ENCODE measurements at regions not wholly inside any gene's neighbourhood (a gene's known extent, or its start where the extent isn't known, plus 50 kb on each side); places are given as distances from the start of the nearest gene placed in this dataset.

GRCh38 chr20:7392542-7393206, 547.6 kb downstream of the HAO1 start:
- WGBS, 2 donors = 83 to 86% methylated on average over 4 of the region's 4 CpGs
- no peak for DNase-seq

GRCh38 chr20:7399114-7399513, 541.1 kb downstream of the HAO1 start:
- peaks cover 0 to 8% (median under 1%) of the 10 kb centered on the region in 4 donors for H3K9me3 ChIP-seq (ENCODE audit: control insufficient read depth in 4 of 4, insufficient read depth in 3 of 4, low read length in 3 of 4)
- DNase-seq (peak in 2 of 3 donors; percentile 6 to 29), ATAC-seq (ENCODE audit: insufficient read depth, low FRiP score) (no peak)
- H3K36me3 ChIP-seq (ENCODE audit: control insufficient read depth in 4 of 4, insufficient read depth in 4 of 4, low read length in 4 of 4) = no peaks in the 10 kb centered on the region
- WGBS, 2 donors = 33 to 36% methylated on average over 6 of the region's 6 CpGs
- H3K9ac ChIP-seq (ENCODE audit: insufficient read depth in 1 of 2, low read length in 2 of 2) = no peak overlapping the region
- no peak overlapping the region for H3K4me3 ChIP-seq
- no peaks in the 10 kb centered on the region for H3K4me1 ChIP-seq (ENCODE audit: control insufficient read depth in 5 of 5, insufficient read depth in 5 of 5, low read length in 5 of 5)
- H3K27me3 ChIP-seq (ENCODE audit: control insufficient read depth in 3 of 3, insufficient read depth in 3 of 3, low read length in 2 of 3) = no peaks in the 10 kb centered on the region
- no peak for TF ChIP-seq CTCF (IDR thresholded peaks at IDR 0.05; ENCODE audit: control extremely low read depth, extremely low read depth)
- H3K27ac ChIP-seq (ENCODE audit: low read depth in 1 of 2, low read length in 1 of 2) = no peak overlapping the region

More at GRCh38 chr20:7392542-7393206, 547.6 kb downstream of the HAO1 start:
- no peak overlapping the region for H3K4me3 ChIP-seq
- H3K27me3 ChIP-seq (ENCODE audit: control insufficient read depth in 3 of 3, insufficient read depth in 3 of 3, low read length in 2 of 3) = no peaks in the 10 kb centered on the region
- no peaks in the 10 kb centered on the region for H3K36me3 ChIP-seq (ENCODE audit: control insufficient read depth in 4 of 4, insufficient read depth in 4 of 4, low read length in 4 of 4)
- TF ChIP-seq CTCF (IDR thresholded peaks at IDR 0.05; ENCODE audit: control extremely low read depth, extremely low read depth) = no peak
- no peak overlapping the region for H3K27ac ChIP-seq (ENCODE audit: low read depth in 1 of 2, low read length in 1 of 2)
- ATAC-seq (ENCODE audit: insufficient read depth, low FRiP score) = no peak
- peaks cover 0 to 9% (median 0%) of the 10 kb centered on the region in 5 donors for H3K4me1 ChIP-seq (ENCODE audit: control insufficient read depth in 5 of 5, insufficient read depth in 5 of 5, low read length in 5 of 5)
- peaks cover 0 to 8% (median 0%) of the 10 kb centered on the region in 4 donors for H3K9me3 ChIP-seq (ENCODE audit: control insufficient read depth in 4 of 4, insufficient read depth in 3 of 4, low read length in 3 of 4)
- no peak overlapping the region for H3K9ac ChIP-seq (ENCODE audit: insufficient read depth in 1 of 2, low read length in 2 of 2)

GRCh38 chr20:7399575-7399974, 540.7 kb downstream of the HAO1 start:
- Histone ChIP-seq H3K27ac (ENCODE audit: low read depth in 1 of 2, low read length in 1 of 2) (no peak overlapping the region), H3K36me3 (ENCODE audit: control insufficient read depth in 4 of 4, insufficient read depth in 4 of 4, low read length in 4 of 4) (no peaks in the 10 kb centered on the region), H3K9me3 (ENCODE audit: control insufficient read depth in 4 of 4, insufficient read depth in 3 of 4, low read length in 3 of 4) (peaks cover 0 to 8% (median under 1%) of the 10 kb centered on the region in 4 donors), H3K27me3 (ENCODE audit: control insufficient read depth in 3 of 3, insufficient read depth in 3 of 3, low read length in 2 of 3) (no peaks in the 10 kb centered on the region), H3K4me3 (no peak overlapping the region), H3K4me1 (ENCODE audit: control insufficient read depth in 5 of 5, insufficient read depth in 5 of 5, low read length in 5 of 5) (no peaks in the 10 kb centered on the region), H3K9ac (ENCODE audit: insufficient read depth in 1 of 2, low read length in 2 of 2) (no peak overlapping the region)
- 36 to 37% methylated on average over 3 of the region's 3 CpGs for WGBS, 2 donors
- no peak for TF ChIP-seq CTCF (IDR thresholded peaks at IDR 0.05; ENCODE audit: control extremely low read depth, extremely low read depth)
- peak in 1 of 3 donors; percentile 1 for DNase-seq
- no peak for ATAC-seq (ENCODE audit: insufficient read depth, low FRiP score)

- Histone ChIP-seq H3K9me3 (ENCODE audit: control insufficient read depth in 4 of 4, insufficient read depth in 3 of 4, low read length in 3 of 4) (no peaks in the 10 kb centered on the region), H3K27me3 (ENCODE audit: control insufficient read depth in 3 of 3, insufficient read depth in 3 of 3, low read length in 2 of 3) (no peaks in the 10 kb centered on the region), H3K9ac (ENCODE audit: insufficient read depth in 1 of 2, low read length in 2 of 2) (no peak overlapping the region), H3K27ac (ENCODE audit: low read depth in 1 of 2, low read length in 1 of 2) (no peak overlapping the region), H3K4me3 (no peak overlapping the region), H3K4me1 (ENCODE audit: control insufficient read depth in 5 of 5, insufficient read depth in 5 of 5, low read length in 5 of 5) (no peaks in the 10 kb centered on the region), H3K36me3 (ENCODE audit: control insufficient read depth in 4 of 4, insufficient read depth in 4 of 4, low read length in 4 of 4) (no peaks in the 10 kb centered on the region)
- DNase-seq (no peak), ATAC-seq (ENCODE audit: insufficient read depth, low FRiP score) (no peak)
- no peak for TF ChIP-seq CTCF (IDR thresholded peaks at IDR 0.05; ENCODE audit: control extremely low read depth, extremely low read depth)
- WGBS, 2 donors = 90 to 93% methylated on average over 1 of the region's 1 CpG
These were observed 533.6 kb downstream of the HAO1 start for GRCh38 chr20:7406671-7407070.

Data from lung (tissue), 11 donors.